ENCODE measurements at regions not wholly inside any gene's neighbourhood (a gene's known extent, or its start where the extent isn't known, plus 50 kb on each side); places are given as distances from the start of the nearest gene placed in this dataset.

- no peak for DNase-seq (ENCODE audit: low spot score in 2 of 2, unreplicated experiment in 2 of 2)
- H3K27ac Mint-ChIP-seq: no peak overlapping the region
- no peaks in the 10 kb centered on the region for H3K27me3 Mint-ChIP-seq (ENCODE audit: low read depth)
- H3K36me3 Mint-ChIP-seq: no peaks in the 10 kb centered on the region
- TF ChIP-seq CTCF (IDR thresholded peaks at IDR 0.05; ENCODE audit: unreplicated experiment): no peak
- H3K4me3 Mint-ChIP-seq: no peak overlapping the region
- no peaks in the 10 kb centered on the region for H3K9me3 Mint-ChIP-seq
- H3K4me1 Mint-ChIP-seq: peaks cover 19% of the 10 kb centered on the region
Observed at GRCh38 chr4:104418286-104418685, 76.4 kb downstream of the CXXC4 start.

GRCh38 chr4:104417357-104417882 lies 77.3 kb downstream of the CXXC4 start:
- Mint-ChIP-seq H3K27me3 (ENCODE audit: low read depth) (no peaks in the 10 kb centered on the region), H3K4me3 (no peak overlapping the region)

GRCh38 chr4:104416725-104417356 lies 77.9 kb downstream of the CXXC4 start:
- Mint-ChIP-seq H3K36me3 (no peaks in the 10 kb centered on the region), H3K9me3 (no peaks in the 10 kb centered on the region), H3K4me3 (no peak overlapping the region), H3K27ac (no peak overlapping the region), H3K4me1 (peaks cover 18% of the 10 kb centered on the region), H3K27me3 (ENCODE audit: low read depth) (no peaks in the 10 kb centered on the region)
- DNase-seq (ENCODE audit: low spot score in 2 of 2, unreplicated experiment in 2 of 2): no peak
- no peak for TF ChIP-seq CTCF (IDR thresholded peaks at IDR 0.05; ENCODE audit: unreplicated experiment)

More at GRCh38 chr4:104417357-104417882, 77.3 kb downstream of the CXXC4 start:
- Mint-ChIP-seq H3K4me1 (peaks cover 19% of the 10 kb centered on the region), H3K27ac (no peak overlapping the region), H3K36me3 (no peaks in the 10 kb centered on the region), H3K9me3 (no peaks in the 10 kb centered on the region)
- TF ChIP-seq CTCF (IDR thresholded peaks at IDR 0.05; ENCODE audit: unreplicated experiment): no peak
- DNase-seq (ENCODE audit: low spot score in 2 of 2, unreplicated experiment in 2 of 2): no peak

- no peak overlapping the region for H3K27ac Mint-ChIP-seq
- no peaks in the 10 kb centered on the region for H3K27me3 Mint-ChIP-seq (ENCODE audit: low read depth)
- H3K9me3 Mint-ChIP-seq: no peaks in the 10 kb centered on the region
- DNase-seq (ENCODE audit: low spot score in 2 of 2, unreplicated experiment in 2 of 2): no peak
- no peak overlapping the region for H3K4me3 Mint-ChIP-seq
- no peak for TF ChIP-seq CTCF (IDR thresholded peaks at IDR 0.05; ENCODE audit: unreplicated experiment)
- H3K4me1 Mint-ChIP-seq: peaks cover 6% of the 10 kb centered on the region
- H3K36me3 Mint-ChIP-seq: no peaks in the 10 kb centered on the region
Observed at GRCh38 chr4:104413487-104413886, 81.2 kb downstream of the CXXC4 start.

GRCh38 chr4:104412344-104412743 lies 82.3 kb downstream of the CXXC4 start:
- H3K27ac Mint-ChIP-seq: no peak overlapping the region
- H3K9me3 Mint-ChIP-seq: no peaks in the 10 kb centered on the region
- H3K4me1 Mint-ChIP-seq: peaks cover 8% of the 10 kb centered on the region
- no peak for DNase-seq (ENCODE audit: low spot score in 2 of 2, unreplicated experiment in 2 of 2)
- no peak overlapping the region for H3K4me3 Mint-ChIP-seq
- no peak for TF ChIP-seq CTCF (IDR thresholded peaks at IDR 0.05; ENCODE audit: unreplicated experiment)
- H3K36me3 Mint-ChIP-seq: no peaks in the 10 kb centered on the region
- no peaks in the 10 kb centered on the region for H3K27me3 Mint-ChIP-seq (ENCODE audit: low read depth)
